Esophagus muscularis mucosa (tissue), 4 donors: ENCODE measurements at regions not wholly inside any gene's neighbourhood (a gene's known extent, or its start where the extent isn't known, plus 50 kb on each side); places are given as distances from the start of the nearest gene placed in this dataset.
"Not testable (repeated sequence)": the region's sequence is repeated elsewhere in the genome, so short reads cannot be mapped to it uniquely, and the experiment has no call there.

Source experiments
- DNase-seq: peaks from one replicate; pipeline ENCODE4 v3.0.0-alpha.2; 2017; ENCODE audit errors: extremely low spot score
- H3K27ac ChIP-seq, 4 donors: fragments of 200-600 bp; sonication (generic); replicated peaks in 1 of 4; 1 replicate in 3 of 4; 2 replicates in 1 of 4; pipeline ENCODE4 v1.5.1; 2016 to 2019; ENCODE audit warnings: mild to moderate bottlenecking in 1 of 4
- H3K27me3 ChIP-seq, 4 donors: fragments of 200-600 bp; sonication (generic); one replicate each; pipeline versions ENCODE4 v1.5.1 to v1.6.0; 2016 to 2019
- H3K36me3 ChIP-seq, 4 donors: fragments of 200-600 bp; sonication (generic); one replicate each; pipeline ENCODE4 v1.5.1; 2016 to 2019
- H3K4me1 ChIP-seq, 4 donors: fragments of 200-600 bp; sonication (generic); one replicate each; pipeline ENCODE4 v1.5.1; 2016 to 2019
- H3K4me3 ChIP-seq, 4 donors: fragments of 200-600 bp; sonication (generic); 1 replicate in 2 of 4; 2 replicates in 2 of 4; pipeline ENCODE4 v1.5.1; 2016 to 2019; ENCODE audit warnings: mild to moderate bottlenecking in 4 of 4, moderate library complexity in 1 of 4
- H3K9me3 ChIP-seq, 4 donors: fragments of 200-600 bp; sonication (generic); 1 replicate in 3 of 4; 2 replicates in 1 of 4; pipeline ENCODE4 v1.5.1; 2016 to 2019
- CTCF ChIP-seq, 3 experiments: fragments of 200-600 bp in 2 of 3; fragments of 450-650 bp in 1 of 3; sonication (generic) in 2 of 3; IDR thresholded peaks; one replicate each; pipeline ENCODE4 v1.5.1; 2017 to 2019; ENCODE audit warnings: antibody characterized with exemption in 3 of 3, mild to moderate bottlenecking in 2 of 3, moderate library complexity in 1 of 3
- EP300 ChIP-seq: sonication (generic); formaldehyde crosslinking; IDR thresholded peaks from one replicate; pipeline ENCODE4 v1.6.1; 2017; ENCODE audit warnings: antibody characterized with exemption
- POLR2A ChIP-seq: fragments of 450-650 bp; IDR thresholded peaks from one replicate; pipeline ENCODE4 v1.6.1; 2017; ENCODE audit warnings: antibody characterized with exemption, moderate library complexity, mild to moderate bottlenecking, low read depth
- POLR2AphosphoS5 ChIP-seq, 2 donors: sonication (generic); formaldehyde crosslinking; IDR thresholded peaks; one replicate each; pipeline ENCODE4 v1.6.1; 2017; ENCODE audit warnings: antibody characterized with exemption in 2 of 2
- WGBS: methylation state at CpG from one replicate; pipeline ENCODE4 v1.1.5; 2018; 5-methylcytosine and 5-hydroxymethylcytosine counted together
- intact Hi-C: fragments of 100-400 bp; cut with DNase I; formaldehyde crosslinking; loops from one replicate; pipeline ENCODE4 v1.15.1; 2023

- no peaks in the 10 kb centered on the region for H3K36me3 ChIP-seq
- H3K27ac ChIP-seq: no peak overlapping the region
- peaks cover 0 to 28% (median 3%) of the 10 kb centered on the region in 4 donors for H3K27me3 ChIP-seq
- H3K4me3 ChIP-seq: no peak overlapping the region
- no peak for DNase-seq
- intact Hi-C loops: no loop called here
- H3K4me1 ChIP-seq: no peaks in the 10 kb centered on the region
- no peak for TF ChIP-seq EP300
- TF ChIP-seq POLR2A: no peak
- TF ChIP-seq POLR2AphosphoS5 (IDR thresholded peaks at IDR 0.05): no peak
- TF ChIP-seq CTCF (IDR thresholded peaks at IDR 0.05): no peak
- H3K9me3 ChIP-seq: peaks cover 0 to 23% (median 20%) of the 10 kb centered on the region in 4 donors
- 50% methylated on average over 78 of the region's 78 CpGs for WGBS
Measured at GRCh38 chr10:42149722-42150427, 488.5 kb downstream of the ZNF33B start.

- WGBS: 63% methylated on average over 26 of the region's 42 CpGs
- no peak overlapping the region for H3K4me3 ChIP-seq
- peaks cover 0 to 23% (median 20%) of the 10 kb centered on the region in 4 donors for H3K9me3 ChIP-seq
- DNase-seq: no peak
- H3K27me3 ChIP-seq: peaks cover 0 to 28% (median 3%) of the 10 kb centered on the region in 4 donors
- H3K36me3 ChIP-seq: no peaks in the 10 kb centered on the region
- no peak overlapping the region for H3K27ac ChIP-seq
- H3K4me1 ChIP-seq: no peaks in the 10 kb centered on the region
- intact Hi-C loops: no loop called here
- TF ChIP-seq CTCF (IDR thresholded peaks at IDR 0.05): no peak
- no peak for TF ChIP-seq EP300
- TF ChIP-seq POLR2AphosphoS5 (IDR thresholded peaks at IDR 0.05): no peak
- TF ChIP-seq POLR2A: no peak
Measured at GRCh38 chr10:42149027-42149700, 489.2 kb downstream of the ZNF33B start.

GRCh38 chr10:42146165-42146564, 492.2 kb downstream of the ZNF33B start:
- Histone ChIP-seq H3K9me3 (peaks cover 0 to 27% (median 21%) of the 10 kb centered on the region in 4 donors), H3K27me3 (peaks cover 0 to 28% (median 3%) of the 10 kb centered on the region in 4 donors)
- H3K4me3 ChIP-seq, intact Hi-C loops, DNase-seq, H3K27ac ChIP-seq, H3K4me1 ChIP-seq, H3K36me3 ChIP-seq: not testable (repeated sequence)
- 60% methylated on average over 2 of the region's 2 CpGs for WGBS

- H3K27ac ChIP-seq, H3K4me1 ChIP-seq, intact Hi-C loops, DNase-seq, H3K4me3 ChIP-seq, H3K36me3 ChIP-seq, H3K27me3 ChIP-seq: not testable (repeated sequence)
- H3K9me3 ChIP-seq: peaks cover 0 to 15% (median 0%) of the 10 kb centered on the region in 4 donors
- WGBS: 94% methylated on average over 9 of the region's 22 CpGs
Measured at GRCh38 chr10:42138023-42138422, 500.3 kb downstream of the ZNF33B start.

- no peak overlapping the region for H3K4me3 ChIP-seq
- peaks cover 0 to 23% (median 11%) of the 10 kb centered on the region in 4 donors for H3K9me3 ChIP-seq
- no peak overlapping the region for H3K27ac ChIP-seq
- no peak for DNase-seq
- no peaks in the 10 kb centered on the region for H3K36me3 ChIP-seq
- intact Hi-C loops: no loop called here
- H3K27me3 ChIP-seq: no peaks in the 10 kb centered on the region
- H3K4me1 ChIP-seq: no peaks in the 10 kb centered on the region
- WGBS: 79% methylated on average over 21 of the region's 21 CpGs
- TF ChIP-seq EP300: no peak
- no peak for TF ChIP-seq POLR2AphosphoS5 (IDR thresholded peaks at IDR 0.05)
- TF ChIP-seq CTCF (IDR thresholded peaks at IDR 0.05): no peak
- TF ChIP-seq POLR2A: no peak
Measured at GRCh38 chr10:42113158-42113450, 525.3 kb downstream of the ZNF33B start.
